Muscle of leg (tissue), 3 donors: ENCODE measurements at regions not wholly inside any gene's neighbourhood (a gene's known extent, or its start where the extent isn't known, plus 50 kb on each side); places are given as distances from the start of the nearest gene placed in this dataset.
"Not testable (repeated sequence)": the region's sequence is repeated elsewhere in the genome, so short reads cannot be mapped to it uniquely, and the experiment has no call there.

ENCODE experiments used
- DNase-seq: peaks from one replicate; pipeline ENCODE4 v3.0.0; 2013
- H3K27ac ChIP-seq: one replicate; pipeline ENCODE4 v1.5.1; 2013; ENCODE audit warnings: mild to moderate bottlenecking, low read length, control low read depth
- H3K27me3 ChIP-seq: one replicate; pipeline ENCODE4 v1.6.1; 2013; ENCODE audit warnings: low read length; ENCODE audit not compliant: control insufficient read depth, insufficient read depth
- H3K36me3 ChIP-seq: one replicate; pipeline ENCODE4 v1.6.1; 2013; ENCODE audit warnings: low read length; ENCODE audit not compliant: control insufficient read depth, insufficient read depth
- H3K4me1 ChIP-seq: one replicate; pipeline ENCODE4 v1.6.1; 2013; ENCODE audit warnings: low read length; ENCODE audit not compliant: control insufficient read depth, insufficient read depth
- H3K4me3 ChIP-seq: one replicate; pipeline ENCODE4 v1.5.1; 2013; ENCODE audit warnings: low read length, control low read depth
- H3K9me3 ChIP-seq: replicated peaks from 2 replicates; pipeline ENCODE4 v1.6.1; 2013; ENCODE audit warnings: low read depth, low read length; ENCODE audit not compliant: control insufficient read depth
- WGBS: methylation state at CpG from one replicate; pipeline ENCODE4 v1.1.5; 2013; ENCODE audit warnings: missing lambda C conversion rate; ENCODE audit not compliant: insufficient coverage; 5-methylcytosine and 5-hydroxymethylcytosine counted together

GRCh38 chr6:67698534-67698933 is 936.5 kb upstream of the ADGRB3 start:
- H3K4me1 ChIP-seq, result no peaks in the 10 kb centered on the region
- no peaks in the 10 kb centered on the region for H3K27me3 ChIP-seq
- DNase-seq, result no peak
- no peak overlapping the region for H3K27ac ChIP-seq
- no CpG with 5 or more reads among the region's 4 CpGs for WGBS
- H3K9me3 ChIP-seq, result no peaks in the 10 kb centered on the region
- H3K36me3 ChIP-seq, result no peaks in the 10 kb centered on the region
- H3K4me3 ChIP-seq, result no peak overlapping the region

DNA sequence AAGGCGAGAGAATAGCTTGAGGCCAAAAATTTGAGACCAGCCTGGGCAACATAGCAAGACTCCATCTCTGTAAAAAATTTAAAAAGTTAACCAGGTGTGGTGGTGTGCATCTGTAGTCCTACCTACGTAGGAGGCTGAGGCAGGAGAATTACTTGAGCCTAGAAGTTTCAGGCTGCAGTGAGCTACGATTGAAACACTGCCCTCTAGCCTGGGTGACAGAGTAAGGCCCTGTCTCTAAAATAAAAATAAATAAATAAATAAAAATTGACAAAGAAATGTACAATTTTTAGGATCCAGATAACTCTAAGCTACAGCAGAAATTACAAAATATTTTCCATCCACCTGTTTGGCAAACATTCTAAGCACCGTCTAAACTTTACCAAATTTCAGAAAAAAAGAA is 941.0 kb upstream of the ADGRB3 start:
- DNase-seq, result no peak
- H3K9me3 ChIP-seq, result no peaks in the 10 kb centered on the region
- H3K27me3 ChIP-seq, result no peaks in the 10 kb centered on the region
- H3K36me3 ChIP-seq, result no peaks in the 10 kb centered on the region
- no peaks in the 10 kb centered on the region for H3K4me1 ChIP-seq
- WGBS, result 60% methylated on average over 1 of the region's 4 CpGs
- H3K4me3 ChIP-seq, result no peak overlapping the region
- no peak overlapping the region for H3K27ac ChIP-seq

GRCh38 chr6:67689329-67689728 is 945.8 kb upstream of the ADGRB3 start:
- Histone ChIP-seq H3K36me3 (no peaks in the 10 kb centered on the region), H3K4me3 (no peak overlapping the region), H3K9me3 (no peaks in the 10 kb centered on the region), H3K4me1 (no peaks in the 10 kb centered on the region), H3K27ac (no peak overlapping the region), H3K27me3 (no peaks in the 10 kb centered on the region)
- no peak for DNase-seq
- WGBS, result 100% methylated on average over 1 of the region's 1 CpG

- H3K27ac ChIP-seq, result no peak overlapping the region
- no peaks in the 10 kb centered on the region for H3K4me1 ChIP-seq
- no CpG with 5 or more reads among the region's 7 CpGs for WGBS
- no peaks in the 10 kb centered on the region for H3K27me3 ChIP-seq
- no peaks in the 10 kb centered on the region for H3K36me3 ChIP-seq
- H3K4me3 ChIP-seq, result no peak overlapping the region
- H3K9me3 ChIP-seq, result no peaks in the 10 kb centered on the region
- no peak for DNase-seq
Observed at GRCh38 chr6:67687396-67687795, 947.7 kb upstream of the ADGRB3 start.

- DNase-seq, H3K36me3 ChIP-seq, H3K4me1 ChIP-seq, H3K4me3 ChIP-seq, H3K9me3 ChIP-seq, H3K27ac ChIP-seq, H3K27me3 ChIP-seq: not testable (repeated sequence)
- WGBS, result no CpG with 5 or more reads among the region's 1 CpG
Observed at GRCh38 chr6:67686225-67686624, 948.9 kb upstream of the ADGRB3 start.

GRCh38 chr6:67683960-67684359 is 951.1 kb upstream of the ADGRB3 start:
- WGBS, result no CpG with 5 or more reads among the region's 1 CpG
- Histone ChIP-seq H3K4me1 (no peaks in the 10 kb centered on the region), H3K9me3 (no peaks in the 10 kb centered on the region), H3K4me3 (no peak overlapping the region), H3K27me3 (no peaks in the 10 kb centered on the region), H3K36me3 (no peaks in the 10 kb centered on the region), H3K27ac (no peak overlapping the region)
- DNase-seq, result no peak

DNA sequence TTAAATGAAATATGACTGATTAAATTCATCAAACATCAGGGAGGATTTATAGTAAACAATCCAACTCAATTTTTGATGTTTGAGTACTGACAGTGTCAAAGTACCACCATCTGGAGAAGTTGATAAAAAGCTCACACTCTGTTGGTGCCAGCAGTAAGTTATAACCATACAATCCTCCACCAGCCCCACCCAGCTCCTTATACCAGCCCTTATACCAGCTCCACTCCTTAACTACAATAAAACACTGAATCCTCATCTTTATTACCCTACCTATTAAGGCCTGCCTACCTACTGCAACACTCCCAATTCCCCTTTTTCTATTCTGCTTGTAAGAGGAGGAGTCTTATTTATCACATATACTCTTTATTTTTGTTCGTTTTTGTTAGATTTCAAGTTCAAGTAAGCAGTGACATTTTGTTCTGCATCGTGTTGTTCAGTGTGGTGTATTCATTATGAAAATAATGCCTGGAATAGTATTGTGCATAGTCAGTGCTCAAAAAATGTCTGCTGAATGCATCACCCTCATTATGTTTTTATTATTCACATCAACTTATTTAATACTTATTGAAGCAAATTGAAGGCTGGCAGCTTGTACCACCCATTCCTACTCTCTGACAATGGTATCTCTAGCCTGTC is 954.7 kb upstream of the ADGRB3 start:
- no peak overlapping the region for H3K27ac ChIP-seq
- no peaks in the 10 kb centered on the region for H3K9me3 ChIP-seq
- no CpG with 5 or more reads among the region's 2 CpGs for WGBS
- H3K27me3 ChIP-seq, result no peaks in the 10 kb centered on the region
- no peak for DNase-seq
- no peaks in the 10 kb centered on the region for H3K36me3 ChIP-seq
- H3K4me1 ChIP-seq, result no peaks in the 10 kb centered on the region
- H3K4me3 ChIP-seq, result no peak overlapping the region

DNA sequence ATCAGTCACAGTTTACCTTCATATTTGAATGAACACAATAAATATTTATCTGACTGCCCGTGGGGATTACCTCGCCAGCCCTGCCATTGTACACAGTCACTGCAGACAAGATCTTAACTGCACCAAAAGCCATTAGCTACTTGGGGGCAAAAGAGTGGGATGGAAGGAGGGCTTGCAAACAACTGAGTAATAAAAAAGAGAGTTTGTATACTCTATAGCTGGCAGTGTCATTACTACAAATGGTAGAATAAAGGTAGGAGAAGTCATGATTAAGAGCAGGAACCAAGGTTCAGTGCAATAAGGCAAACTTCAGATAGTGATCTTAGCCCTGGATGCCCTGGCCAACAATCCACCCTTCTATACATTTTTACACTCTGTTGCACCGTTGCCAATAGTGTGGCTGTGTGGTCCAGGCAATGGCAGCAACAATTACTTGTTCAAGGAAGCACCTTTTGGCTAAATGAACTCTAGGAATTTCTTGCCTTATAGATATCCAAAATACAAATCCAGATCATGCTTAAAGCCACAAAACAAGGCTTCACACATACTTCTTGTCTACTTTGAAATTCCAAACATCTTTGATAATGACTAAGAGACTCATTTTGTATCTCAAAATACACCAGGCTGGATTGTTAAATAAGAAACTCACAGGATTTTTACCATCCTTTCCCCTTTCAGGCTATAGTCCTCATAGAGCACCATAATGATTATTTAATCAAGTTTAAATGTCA is 955.4 kb upstream of the ADGRB3 start:
- WGBS, result 50% methylated on average over 1 of the region's 3 CpGs

DNA sequence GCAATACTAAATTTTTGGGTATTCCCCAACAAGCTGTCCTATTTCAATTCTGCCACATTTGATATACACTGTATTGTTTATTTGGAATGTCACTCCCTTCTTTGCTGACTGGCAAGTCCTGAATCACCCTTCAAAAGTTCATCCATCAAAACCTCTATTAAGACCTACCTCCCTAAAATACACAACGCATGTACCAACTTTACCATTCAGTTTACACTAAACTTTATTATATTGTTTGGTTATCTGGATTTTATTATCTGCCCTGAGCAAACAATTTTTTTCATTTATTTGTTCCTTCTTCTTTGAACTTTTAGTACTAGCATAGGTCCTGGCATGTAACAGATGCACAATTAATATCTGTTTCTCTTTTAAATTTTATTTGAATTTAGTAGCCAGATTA is 958.2 kb upstream of the ADGRB3 start:
- no peak overlapping the region for H3K4me3 ChIP-seq
- no peaks in the 10 kb centered on the region for H3K36me3 ChIP-seq
- peaks cover 13% of the 10 kb centered on the region for H3K9me3 ChIP-seq
- H3K4me1 ChIP-seq, result no peaks in the 10 kb centered on the region
- no peaks in the 10 kb centered on the region for H3K27me3 ChIP-seq
- DNase-seq, result no peak
- H3K27ac ChIP-seq, result no peak overlapping the region
- WGBS, result no CpG with 5 or more reads among the region's 1 CpG

More for the DNA sequence above, 955.4 kb upstream of the ADGRB3 start:
- Histone ChIP-seq H3K27me3 (no peaks in the 10 kb centered on the region), H3K36me3 (no peaks in the 10 kb centered on the region), H3K4me3 (no peak overlapping the region), H3K4me1 (no peaks in the 10 kb centered on the region), H3K9me3 (peaks cover 1% of the 10 kb centered on the region), H3K27ac (no peak overlapping the region)
- no peak for DNase-seq

DNA sequence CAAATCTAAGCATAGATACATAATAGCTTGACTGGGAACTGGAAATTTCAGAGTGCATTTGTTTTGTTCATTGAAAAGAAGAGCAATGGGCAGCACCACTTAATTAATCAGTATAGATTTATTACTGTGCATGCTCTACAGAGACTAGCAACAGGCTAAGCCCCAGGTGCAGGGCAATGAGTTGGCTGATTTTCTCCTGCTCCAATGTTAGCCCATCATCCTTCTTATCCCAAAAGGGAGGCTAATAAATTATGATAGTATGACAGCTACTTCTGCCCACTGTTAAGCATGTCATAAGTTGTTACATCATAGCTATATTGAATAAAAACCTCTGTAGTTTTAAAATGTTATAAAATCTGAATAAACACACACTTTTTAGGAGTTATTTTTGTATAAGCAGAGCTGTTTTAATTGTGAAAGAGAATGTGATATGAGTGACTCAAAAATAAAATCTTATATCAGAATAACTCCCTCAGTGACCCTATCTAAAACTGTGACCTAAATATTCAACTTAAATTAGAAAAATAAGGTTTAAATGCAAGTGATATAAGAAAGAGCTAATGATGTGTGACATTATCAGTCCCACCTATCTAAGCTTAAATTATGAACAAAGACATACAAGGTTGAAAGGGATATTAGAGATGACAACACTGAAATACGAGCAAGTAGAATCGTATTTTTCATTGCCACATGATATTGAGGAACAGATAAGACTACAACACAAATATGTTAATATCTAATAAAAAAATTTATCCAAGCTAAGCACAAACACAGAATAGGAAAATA is 967.3 kb upstream of the ADGRB3 start:
- H3K4me3 ChIP-seq, result no peak overlapping the region
- peaks cover 9% of the 10 kb centered on the region for H3K9me3 ChIP-seq
- H3K4me1 ChIP-seq, result no peaks in the 10 kb centered on the region
- H3K27me3 ChIP-seq, result no peaks in the 10 kb centered on the region
- no peaks in the 10 kb centered on the region for H3K36me3 ChIP-seq
- H3K27ac ChIP-seq, result no peak overlapping the region
- no peak for DNase-seq
- WGBS, result no CpG with 5 or more reads among the region's 2 CpGs
